Cardiac muscle cell (in vitro differentiated cells and primary cell): ENCODE measurements at regions not wholly inside any gene's neighbourhood (a gene's known extent, or its start where the extent isn't known, plus 50 kb on each side); places are given as distances from the start of the nearest gene placed in this dataset.

ENCODE experiments used
- DNase-seq, 2 donors: peaks; one replicate each; pipeline versions ENCODE4 v3.0.0 to v3.0.0-alpha.2; 2010 to 2017; ENCODE audit warnings: low read depth in 1 of 2, low spot score in 1 of 2
- H3K27ac ChIP-seq: fragments of 200-600 bp; sonication (generic); 2 replicates; pipeline ENCODE4 v1.5.1; 2016
- H3K27me3 ChIP-seq: fragments of 200-600 bp; sonication (generic); 2 replicates; pipeline ENCODE4 v1.6.0; 2016; ENCODE audit warnings: control low read depth
- H3K36me3 ChIP-seq: fragments of 200-600 bp; sonication (generic); 2 replicates; pipeline ENCODE4 v1.5.1; 2016; ENCODE audit warnings: control low read depth
- H3K4me1 ChIP-seq: fragments of 200-600 bp; sonication (generic); 2 replicates; pipeline ENCODE4 v1.8.1; 2017; ENCODE audit warnings: low read depth, mild to moderate bottlenecking, mixed run types
- H3K4me3 ChIP-seq: fragments of 200-600 bp; sonication (generic); 2 replicates; pipeline ENCODE4 v1.5.1; 2016; ENCODE audit warnings: mild to moderate bottlenecking
- H3K9me3 ChIP-seq: fragments of 200-600 bp; sonication (generic); 2 replicates; pipeline ENCODE4 v1.5.1; 2017; ENCODE audit warnings: low read depth, mild to moderate bottlenecking, control low read depth
- CTCF ChIP-seq: IDR thresholded peaks from 2 replicates; pipeline ENCODE4 v1.5.1; 2012; ENCODE audit warnings: low read depth, mild to moderate bottlenecking, low read length

- Histone ChIP-seq H3K27ac (no peak overlapping the region), H3K27me3 (no peaks in the 10 kb centered on the region), H3K4me1 (no peaks in the 10 kb centered on the region), H3K9me3 (no peaks in the 10 kb centered on the region), H3K36me3 (no peaks in the 10 kb centered on the region), H3K4me3 (no peak overlapping the region)
- no peak for DNase-seq
- no peak for TF ChIP-seq CTCF
Observed at GRCh38 chr18:34548973-34549294, 161.2 kb upstream of the DTNA start.

- TF ChIP-seq CTCF, result no peak
- Histone ChIP-seq H3K27ac (no peak overlapping the region), H3K4me3 (no peak overlapping the region), H3K36me3 (no peaks in the 10 kb centered on the region), H3K4me1 (no peaks in the 10 kb centered on the region), H3K9me3 (no peaks in the 10 kb centered on the region), H3K27me3 (no peaks in the 10 kb centered on the region)
- DNase-seq, result no peak
Observed at GRCh38 chr18:34549367-34549766, 160.7 kb upstream of the DTNA start.

- H3K27ac ChIP-seq, result no peak overlapping the region
Observed at GRCh38 chr18:34550156-34550555, 159.9 kb upstream of the DTNA start.

GRCh38 chr18:34550902-34551301 lies 159.2 kb upstream of the DTNA start:
- H3K27me3 ChIP-seq, result no peaks in the 10 kb centered on the region
- no peaks in the 10 kb centered on the region for H3K36me3 ChIP-seq
- H3K4me3 ChIP-seq, result no peak overlapping the region
- no peak overlapping the region for H3K27ac ChIP-seq
- no peaks in the 10 kb centered on the region for H3K4me1 ChIP-seq
- DNase-seq, result no peak
- H3K9me3 ChIP-seq, result no peaks in the 10 kb centered on the region
- TF ChIP-seq CTCF, result no peak

More at GRCh38 chr18:34550156-34550555, 159.9 kb upstream of the DTNA start:
- H3K4me3 ChIP-seq, result no peak overlapping the region
- H3K27me3 ChIP-seq, result no peaks in the 10 kb centered on the region
- no peaks in the 10 kb centered on the region for H3K9me3 ChIP-seq
- no peaks in the 10 kb centered on the region for H3K36me3 ChIP-seq
- DNase-seq, result no peak
- TF ChIP-seq CTCF, result no peak
- no peaks in the 10 kb centered on the region for H3K4me1 ChIP-seq

- Histone ChIP-seq H3K4me1 (no peaks in the 10 kb centered on the region), H3K4me3 (no peak overlapping the region), H3K9me3 (no peaks in the 10 kb centered on the region), H3K36me3 (no peaks in the 10 kb centered on the region), H3K27ac (no peak overlapping the region), H3K27me3 (no peaks in the 10 kb centered on the region)
- TF ChIP-seq CTCF, result no peak
- no peak for DNase-seq
Observed at GRCh38 chr18:34551824-34552223, 158.3 kb upstream of the DTNA start.

- DNase-seq, result no peak
- H3K4me3 ChIP-seq, result no peak overlapping the region
- TF ChIP-seq CTCF, result no peak
- H3K27me3 ChIP-seq, result no peaks in the 10 kb centered on the region
- H3K9me3 ChIP-seq, result no peaks in the 10 kb centered on the region
- H3K4me1 ChIP-seq, result no peaks in the 10 kb centered on the region
- H3K36me3 ChIP-seq, result no peaks in the 10 kb centered on the region
- no peak overlapping the region for H3K27ac ChIP-seq
Observed at GRCh38 chr18:34562252-34562870, 147.7 kb upstream of the DTNA start.
